H1 (cell line): ENCODE measurements at regions not wholly inside any gene's neighbourhood (a gene's known extent, or its start where the extent isn't known, plus 50 kb on each side); places are given as distances from the start of the nearest gene placed in this dataset.

ENCODE experiments used
- CTCF ChIA-PET: fragments of 300-600 bp; sonication (Branson Sonifier 250); formaldehyde crosslinking; loops from one replicate; lab custom pipeline; 2021; ENCODE audit not compliant: partially characterized antibody; lab: Charles Lee
- POLR2A ChIA-PET: fragments of 300-600 bp; sonication (Branson Sonifier 250); formaldehyde crosslinking; loops from one replicate; lab custom pipeline; 2021; ENCODE audit warnings: inconsistent platforms; ENCODE audit not compliant: partially characterized antibody; lab: Charles Lee
- DNase-seq, 2 experiments: peaks; one replicate each; pipeline versions ENCODE4 v3.0.0 to v3.0.0-alpha.2; 2010 to 2022; ENCODE audit warnings: low spot score in 2 of 2, low read depth in 1 of 2, mixed read lengths in 1 of 2
- FAIRE-seq: peaks from 2 replicates; lab custom pipeline; 2011; peaks lifted over from hg19 to GRCh38; lab: Jason Lieb, UNC
- H2AFZ ChIP-seq: 2 replicates; pipeline ENCODE4 v1.8.1; 2012; ENCODE audit warnings: low read length, inconsistent platforms
- H2AK5ac ChIP-seq: 2 replicates; pipeline ENCODE4 v1.6.1; 2013; ENCODE audit warnings: low read depth, low read length
- H2BK120ac ChIP-seq: replicated peaks from 2 replicates; pipeline ENCODE3; 2013; ENCODE audit warnings: low read depth, low read length, inconsistent platforms
- H2BK12ac ChIP-seq: 2 replicates; pipeline ENCODE4 v1.6.1; 2013; ENCODE audit warnings: low read depth, low read length
- H2BK15ac ChIP-seq: 2 replicates; pipeline ENCODE4 v1.6.1; 2013; ENCODE audit warnings: low read length
- H2BK20ac ChIP-seq: 2 replicates; pipeline ENCODE4 v1.6.1; 2013; ENCODE audit warnings: low read length
- H2BK5ac ChIP-seq: 2 replicates; pipeline ENCODE4 v1.6.1; 2013; ENCODE audit warnings: low read depth, low read length
- H3K14ac ChIP-seq: 2 replicates; pipeline ENCODE4 v1.6.1; 2013; ENCODE audit warnings: inconsistent platforms; ENCODE audit not compliant: insufficient read length
- H3K18ac ChIP-seq: 2 replicates; pipeline ENCODE4 v1.6.1; 2013; ENCODE audit warnings: low read length; ENCODE audit errors: extremely low read depth
- H3K23ac ChIP-seq: 2 replicates; pipeline ENCODE4 v1.6.1; 2013; ENCODE audit warnings: inconsistent platforms; ENCODE audit not compliant: insufficient read length
- H3K23me2 ChIP-seq: 2 replicates; pipeline ENCODE4 v1.6.1; 2013; ENCODE audit warnings: low read depth, low read length
- H3K27ac ChIP-seq: 2 replicates; pipeline ENCODE4 v1.6.1; 2011; ENCODE audit warnings: low read depth, low read length, inconsistent platforms
- H3K27me3 ChIP-seq, 4 experiments: replicated peaks in 1 of 4; 1 replicate in 1 of 4; 2 replicates in 3 of 4; pipeline versions ENCODE4 v1.6.1 to v1.8.1; 2011 to 2013; ENCODE audit warnings: low read length in 3 of 4, mild to moderate bottlenecking in 3 of 4, inconsistent platforms in 2 of 4, mixed read lengths in 2 of 4, moderate library complexity in 1 of 4; ENCODE audit not compliant: control insufficient read depth in 3 of 4, insufficient read depth in 3 of 4; ENCODE audit errors: extremely low read depth in 1 of 4
- H3K36me3 ChIP-seq, 4 experiments: 2 replicates each; pipeline versions ENCODE4 v1.6.1 to v1.8.1; 2011 to 2013; ENCODE audit warnings: mild to moderate bottlenecking in 4 of 4, low read length in 3 of 4, moderate library complexity in 2 of 4, control low read depth in 1 of 4, inconsistent platforms in 1 of 4; ENCODE audit not compliant: insufficient read depth in 4 of 4, control insufficient read depth in 2 of 4
- H3K4ac ChIP-seq: replicated peaks from 2 replicates; pipeline ENCODE3; 2013; ENCODE audit warnings: low read length, low read depth, mixed read lengths, inconsistent platforms; ENCODE audit not compliant: insufficient read length
- H3K4me1 ChIP-seq, 4 experiments: replicated peaks in 1 of 4; 1 replicate in 1 of 4; 2 replicates in 3 of 4; pipeline versions ENCODE4 v1.6.1 to v1.8.1; 2011 to 2013; ENCODE audit warnings: low read length in 3 of 4, inconsistent platforms in 2 of 4, mixed read lengths in 1 of 4; ENCODE audit not compliant: insufficient read depth in 4 of 4, control insufficient read depth in 3 of 4
- H3K4me2 ChIP-seq, 2 experiments: 2 replicates each; pipeline versions ENCODE4 v1.6.1 to v1.8.1; 2011 to 2013; ENCODE audit warnings: low read depth in 2 of 2, low read length in 2 of 2, control low read depth in 1 of 2, inconsistent platforms in 1 of 2, mild to moderate bottlenecking in 1 of 2; ENCODE audit not compliant: insufficient read depth in 1 of 2
- H3K4me3 ChIP-seq, 4 experiments: fragments of 200-600, 300-600 bp in 1 of 4; sonication (generic), shearing (Covaris generic), sonication (Bioruptor Twin) in 1 of 4; 2 replicates each; pipeline versions ENCODE4 v1.5.1 to v1.8.1; 2011 to 2016; ENCODE audit warnings: low read length in 4 of 4, low read depth in 3 of 4, control low read depth in 2 of 4, inconsistent platforms in 2 of 4, mild to moderate bottlenecking in 2 of 4, mixed read lengths in 1 of 4, moderate library complexity in 1 of 4; ENCODE audit not compliant: insufficient read depth in 2 of 4; ENCODE audit errors: extremely low read depth in 1 of 4
- H3K56ac ChIP-seq: replicated peaks from 2 replicates; pipeline ENCODE3; 2013; ENCODE audit warnings: low read depth, mild to moderate bottlenecking, mixed read lengths, low read length, inconsistent platforms; ENCODE audit not compliant: insufficient read length
- H3K79me1 ChIP-seq: 2 replicates; pipeline ENCODE4 v1.6.1; 2013; ENCODE audit warnings: low read depth, low read length, control low read depth
- H3K79me2 ChIP-seq, 2 experiments: 2 replicates each; pipeline versions ENCODE4 v1.6.1 to v1.8.1; 2012 to 2013; ENCODE audit warnings: low read length in 2 of 2, mild to moderate bottlenecking in 2 of 2, inconsistent platforms in 1 of 2; ENCODE audit not compliant: insufficient read depth in 2 of 2, control insufficient read depth in 1 of 2
- H3K9ac ChIP-seq, 4 experiments: replicated peaks in 1 of 4; 1 replicate in 1 of 4; 2 replicates in 3 of 4; pipeline versions ENCODE4 v1.6.1 to v1.8.1; 2011 to 2013; ENCODE audit warnings: low read depth in 3 of 4, low read length in 3 of 4, control low read depth in 2 of 4, mild to moderate bottlenecking in 2 of 4, moderate library complexity in 2 of 4, inconsistent platforms in 1 of 4; ENCODE audit errors: extremely low read depth in 1 of 4
- H3K9me3 ChIP-seq, 2 experiments: 2 replicates each; pipeline versions ENCODE4 v1.6.1 to v1.8.1; 2012 to 2013; ENCODE audit warnings: mild to moderate bottlenecking in 2 of 2, moderate library complexity in 2 of 2, control low read depth in 1 of 2, inconsistent platforms in 1 of 2, low read depth in 1 of 2, low read length in 1 of 2, mixed read lengths in 1 of 2; ENCODE audit not compliant: insufficient read depth in 2 of 2
- H4K20me1 ChIP-seq, 2 experiments: replicated peaks in 1 of 2; 2 replicates each; pipeline versions ENCODE3 to v1.8.1; 2011 to 2013; ENCODE audit warnings: inconsistent platforms in 2 of 2, low read length in 2 of 2, mild to moderate bottlenecking in 1 of 2; ENCODE audit not compliant: insufficient read depth in 2 of 2, control insufficient read depth in 1 of 2
- H4K5ac ChIP-seq: 2 replicates; pipeline ENCODE4 v1.6.1; 2013; ENCODE audit warnings: low read length, low read depth, mixed read lengths, inconsistent platforms; ENCODE audit not compliant: insufficient read length
- H4K8ac ChIP-seq: 2 replicates; pipeline ENCODE4 v1.8.0; 2013; ENCODE audit warnings: mild to moderate bottlenecking, moderate library complexity, low read length, inconsistent platforms; ENCODE audit not compliant: insufficient read depth; ENCODE audit errors: extremely low read depth
- H4K91ac ChIP-seq: replicated peaks from 2 replicates; pipeline ENCODE3; 2013; ENCODE audit warnings: low read length, mixed read lengths, inconsistent platforms; ENCODE audit not compliant: insufficient read length
- POLR2AphosphoS5 ChIP-seq: IDR thresholded peaks from 2 replicates; pipeline ENCODE4 v1.6.1; 2011; ENCODE audit warnings: low read depth, low read length
- WGBS, 2 experiments: shearing (Covaris generic) in 1 of 2; methylation state at CpG; one replicate each; pipeline versions ENCODE4 v1.1.6 to v1.1.7; 2013 to 2015; ENCODE audit warnings: low lambda C conversion rate in 2 of 2, mixed read lengths in 2 of 2, inconsistent platforms in 1 of 2, low coverage in 1 of 2, missing lambda C conversion rate in 1 of 2; ENCODE audit not compliant: insufficient replicate concordance in 2 of 2, insufficient coverage in 1 of 2, insufficient read length in 1 of 2; ENCODE audit errors: extremely low coverage in 1 of 2, missing lambda C conversion rate in 1 of 2; 5-methylcytosine and 5-hydroxymethylcytosine counted together
- TF ChIP-seq, protein P1 (sequence below): IDR thresholded peaks from 2 replicates; pipeline ENCODE4 v1.6.1; 2011; ENCODE audit warnings: low read depth, mild to moderate bottlenecking, low read length; ENCODE audit not compliant: insufficient read depth

DNA sequence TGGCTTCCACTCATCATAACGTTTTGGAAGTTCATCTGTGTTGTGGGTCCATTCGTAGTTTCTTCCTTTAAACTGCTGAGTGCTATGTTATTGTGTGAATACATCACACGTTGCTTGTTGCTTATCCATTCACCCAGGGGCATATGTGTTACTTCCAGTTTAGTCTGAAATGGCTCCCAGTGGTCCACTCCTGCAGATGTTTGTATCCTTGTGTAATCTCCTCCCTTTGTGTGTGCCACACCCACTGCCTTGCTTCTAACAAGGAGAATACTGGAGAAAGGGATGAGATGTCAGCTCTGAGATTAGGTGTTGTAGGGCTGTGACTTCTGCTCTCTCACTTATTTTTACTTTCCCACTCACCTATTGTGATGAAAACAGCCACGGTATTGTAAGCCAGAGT lies 239.1 kb upstream of the HABP2 start:
- DNase-seq (no peak), FAIRE-seq (no peak)
- H3K18ac ChIP-seq, result no peak overlapping the region
- no peak overlapping the region for H2BK120ac ChIP-seq
- H3K27ac ChIP-seq, result no peak overlapping the region
- ChIA-PET POLR2A (no interaction called here), CTCF (interaction anchor here (0.8 to 2.4 kb wide), 7 partner anchors 10 to 206 kb away, joined by 3 to 8 read pairs (median 4); no protein-coding TSS in a partner anchor)
- no peaks in the 10 kb centered on the region for H4K20me1 ChIP-seq
- H3K79me2 ChIP-seq, result no peaks in the 10 kb centered on the region
- no peaks in the 10 kb centered on the region for H3K9me3 ChIP-seq
- H3K4me3 ChIP-seq, result no peak overlapping the region
- no peaks in the 10 kb centered on the region; the same call in 1 of the 2 replicates for H3K23me2 ChIP-seq
- no peak overlapping the region for H2BK12ac ChIP-seq
- H3K14ac ChIP-seq, result no peak overlapping the region
- H3K23ac ChIP-seq, result no peak overlapping the region
- H3K27me3 ChIP-seq, result no peaks in the 10 kb centered on the region
- H3K4me2 ChIP-seq, result no peak overlapping the region
- no peaks in the 10 kb centered on the region for H3K36me3 ChIP-seq
- TF ChIP-seq, protein P1, sequence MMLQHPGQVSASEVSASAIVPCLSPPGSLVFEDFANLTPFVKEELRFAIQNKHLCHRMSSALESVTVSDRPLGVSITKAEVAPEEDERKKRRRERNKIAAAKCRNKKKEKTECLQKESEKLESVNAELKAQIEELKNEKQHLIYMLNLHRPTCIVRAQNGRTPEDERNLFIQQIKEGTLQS, result no peak
- no peak for TF ChIP-seq POLR2AphosphoS5
- H3K4ac ChIP-seq, result no peak overlapping the region
- H3K9ac ChIP-seq, result no peak overlapping the region
- 77% methylated on average over 4 of the region's 4 CpGs; no CpG with 5 or more reads in 1 of the 2 experiments for WGBS, 2 experiments
- H3K4me1 ChIP-seq, result peaks cover 0 to 6% (median 3%) of the 10 kb centered on the region in 4 experiments; a peak in 2 of 7 replicates
- H4K8ac ChIP-seq, result no peak overlapping the region
- no peak overlapping the region for H4K91ac ChIP-seq
- H2BK5ac ChIP-seq, result no peak overlapping the region
- no peak overlapping the region for H4K5ac ChIP-seq
- no peak overlapping the region for H2AK5ac ChIP-seq
- H2BK20ac ChIP-seq, result no peak overlapping the region; the same call in 1 of the 2 replicates
- no peak overlapping the region for H3K56ac ChIP-seq
- no peak overlapping the region for H2BK15ac ChIP-seq
- H3K79me1 ChIP-seq, result no peaks in the 10 kb centered on the region
- no peak overlapping the region for H2AFZ ChIP-seq
